ENCODE measurements at regions not wholly inside any gene's neighbourhood (a gene's known extent, or its start where the extent isn't known, plus 50 kb on each side); places are given as distances from the start of the nearest gene placed in this dataset.

DNA sequence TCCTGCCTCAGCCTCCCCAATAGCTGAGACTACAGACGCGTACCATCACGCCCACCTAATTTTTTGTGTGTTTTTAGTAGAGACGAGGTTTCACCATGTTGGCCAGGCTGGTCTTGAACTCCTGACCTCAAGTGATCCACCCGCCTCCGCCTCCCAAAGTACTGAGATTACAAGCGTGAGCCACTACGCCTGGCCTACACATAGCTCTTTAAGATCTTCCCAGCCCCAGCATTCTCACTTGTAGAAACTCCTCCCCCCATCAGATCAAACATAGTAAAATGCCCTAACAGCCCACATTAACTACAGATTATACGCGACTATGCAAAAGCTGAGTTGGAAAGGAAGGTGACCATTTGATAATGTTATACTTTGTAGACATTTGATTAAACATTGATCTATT, 634.8 kb downstream of the MATN1 start:
- no peak for TF ChIP-seq POLR2AphosphoS5 (IDR thresholded peaks at IDR 0.05; ENCODE audit: low read depth, low read length)
- TF ChIP-seq, protein P1, sequence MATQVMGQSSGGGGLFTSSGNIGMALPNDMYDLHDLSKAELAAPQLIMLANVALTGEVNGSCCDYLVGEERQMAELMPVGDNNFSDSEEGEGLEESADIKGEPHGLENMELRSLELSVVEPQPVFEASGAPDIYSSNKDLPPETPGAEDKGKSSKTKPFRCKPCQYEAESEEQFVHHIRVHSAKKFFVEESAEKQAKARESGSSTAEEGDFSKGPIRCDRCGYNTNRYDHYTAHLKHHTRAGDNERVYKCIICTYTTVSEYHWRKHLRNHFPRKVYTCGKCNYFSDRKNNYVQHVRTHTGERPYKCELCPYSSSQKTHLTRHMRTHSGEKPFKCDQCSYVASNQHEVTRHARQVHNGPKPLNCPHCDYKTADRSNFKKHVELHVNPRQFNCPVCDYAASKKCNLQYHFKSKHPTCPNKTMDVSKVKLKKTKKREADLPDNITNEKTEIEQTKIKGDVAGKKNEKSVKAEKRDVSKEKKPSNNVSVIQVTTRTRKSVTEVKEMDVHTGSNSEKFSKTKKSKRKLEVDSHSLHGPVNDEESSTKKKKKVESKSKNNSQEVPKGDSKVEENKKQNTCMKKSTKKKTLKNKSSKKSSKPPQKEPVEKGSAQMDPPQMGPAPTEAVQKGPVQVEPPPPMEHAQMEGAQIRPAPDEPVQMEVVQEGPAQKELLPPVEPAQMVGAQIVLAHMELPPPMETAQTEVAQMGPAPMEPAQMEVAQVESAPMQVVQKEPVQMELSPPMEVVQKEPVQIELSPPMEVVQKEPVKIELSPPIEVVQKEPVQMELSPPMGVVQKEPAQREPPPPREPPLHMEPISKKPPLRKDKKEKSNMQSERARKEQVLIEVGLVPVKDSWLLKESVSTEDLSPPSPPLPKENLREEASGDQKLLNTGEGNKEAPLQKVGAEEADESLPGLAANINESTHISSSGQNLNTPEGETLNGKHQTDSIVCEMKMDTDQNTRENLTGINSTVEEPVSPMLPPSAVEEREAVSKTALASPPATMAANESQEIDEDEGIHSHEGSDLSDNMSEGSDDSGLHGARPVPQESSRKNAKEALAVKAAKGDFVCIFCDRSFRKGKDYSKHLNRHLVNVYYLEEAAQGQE (IDR thresholded peaks at IDR 0.05; ENCODE audit: insufficient read depth in 1 of 2, low read depth in 2 of 2, low read length in 2 of 2) = no peak
- TF ChIP-seq FOXP2 (optimal IDR thresholded peaks at IDR 0.05; ENCODE audit: borderline replicate concordance, extremely low read depth, extremely low read length, insufficient read depth) = no peak
- no peak for TF ChIP-seq SIN3A (IDR thresholded peaks at IDR 0.05; ENCODE audit: borderline replicate concordance, insufficient read depth, low read length)

All from PFSK-1 (cell line).